OCI-LY1 (cell line): ENCODE measurements at regions not wholly inside any gene's neighbourhood (a gene's known extent, or its start where the extent isn't known, plus 50 kb on each side); places are given as distances from the start of the nearest gene placed in this dataset.

Source experiments
- H2AFZ ChIP-seq: fragments of 200-600 bp; sonication (generic), shearing (Covaris generic); 2 replicates; pipeline ENCODE4 v1.6.0; 2014; ENCODE audit warnings: antibody characterized with exemption, mild to moderate bottlenecking, low read length
- H3F3A ChIP-seq: fragments of 200-600 bp; sonication (generic), shearing (Covaris generic); 2 replicates; pipeline ENCODE4 v1.6.0; 2014; ENCODE audit warnings: mild to moderate bottlenecking, antibody characterized with exemption, low read length, moderate library complexity; ENCODE audit not compliant: insufficient read depth
- H3K27ac ChIP-seq: fragments of 200-600 bp; sonication (generic); 2 replicates; pipeline ENCODE4 v1.5.1; 2014; ENCODE audit warnings: low read length, mixed run types, mild to moderate bottlenecking, low read depth; ENCODE audit not compliant: poor library complexity, severe bottlenecking
- H3K27me3 ChIP-seq: fragments of 200-600 bp; sonication (generic); 2 replicates; pipeline ENCODE4 v1.6.0; 2014; ENCODE audit warnings: antibody characterized with exemption, mild to moderate bottlenecking, low read length, moderate library complexity; ENCODE audit not compliant: insufficient read depth
- H3K36me3 ChIP-seq: fragments of 200-600 bp; sonication (generic); 2 replicates; pipeline ENCODE4 v1.6.1; 2014; ENCODE audit warnings: mild to moderate bottlenecking, antibody characterized with exemption, low read length, moderate library complexity, mixed read lengths; ENCODE audit not compliant: insufficient read depth
- H3K4me1 ChIP-seq: fragments of 200-600 bp; sonication (generic); 2 replicates; pipeline ENCODE4 v1.5.1; 2014; ENCODE audit warnings: mild to moderate bottlenecking, low read length, moderate library complexity; ENCODE audit not compliant: insufficient read depth, severe bottlenecking
- H3K4me2 ChIP-seq: fragments of 200-600 bp; sonication (generic), shearing (Covaris generic); 2 replicates; pipeline ENCODE4 v1.6.1; 2014; ENCODE audit warnings: low read length
- H3K4me3 ChIP-seq: fragments of 200-600 bp; sonication (generic); 2 replicates; pipeline ENCODE4 v1.5.1; 2014; ENCODE audit warnings: low read length, low read depth, mild to moderate bottlenecking, mixed read lengths; ENCODE audit not compliant: poor library complexity, severe bottlenecking
- H3K79me2 ChIP-seq: fragments of 200-600 bp; shearing (Covaris generic); 2 replicates; pipeline ENCODE4 v1.6.1; 2016; ENCODE audit warnings: mixed run types, low read length, mixed read lengths; ENCODE audit not compliant: insufficient read depth
- H3K9ac ChIP-seq: fragments of 200-600 bp; sonication (generic), shearing (Covaris generic); 2 replicates; pipeline ENCODE4 v1.6.1; 2014; ENCODE audit warnings: mild to moderate bottlenecking, low read length, mixed read lengths
- H3K9me2 ChIP-seq: fragments of 200-600 bp; sonication (generic), shearing (Covaris generic); 2 replicates; pipeline ENCODE4 v1.6.1; 2014; ENCODE audit warnings: low read depth, mild to moderate bottlenecking, low read length, mixed read lengths
- H3K9me3 ChIP-seq: fragments of 200-600 bp; shearing (Covaris generic); 2 replicates; pipeline ENCODE4 v1.6.1; 2014; ENCODE audit warnings: low read length, mixed read lengths
- H4K20me1 ChIP-seq: fragments of 200-600 bp; sonication (generic), shearing (Covaris generic); 2 replicates; pipeline ENCODE4 v1.6.0; 2016; ENCODE audit warnings: mild to moderate bottlenecking, low read length; ENCODE audit not compliant: insufficient read depth
- CTCF ChIP-seq: fragments of 200-600 bp; sonication (generic), shearing (Covaris generic); IDR thresholded peaks from 2 replicates; pipeline ENCODE4 v1.5.1; 2017; ENCODE audit warnings: mild to moderate bottlenecking, antibody characterized with exemption, low read length, moderate library complexity, mixed read lengths
- EZH2 ChIP-seq: fragments of 200-600 bp; sonication (generic), shearing (Covaris generic); IDR thresholded peaks from 2 replicates; pipeline ENCODE4 v1.8.0; 2017; ENCODE audit warnings: borderline replicate concordance, mixed run types, mild to moderate bottlenecking, antibody characterized with exemption, low read length, moderate library complexity, mixed read lengths

GRCh38 chr9:10917001-10917400 lies 304.2 kb upstream of the PTPRD start:
- TF ChIP-seq EZH2 (no peak), CTCF (no peak)
- no peaks in the 10 kb centered on the region for H3K9me3 ChIP-seq
- no peaks in the 10 kb centered on the region for H3K36me3 ChIP-seq
- no peak overlapping the region for H3K4me3 ChIP-seq
- H3K4me2 ChIP-seq = no peak overlapping the region
- H3K27me3 ChIP-seq = no peaks in the 10 kb centered on the region
- H2AFZ ChIP-seq = no peak overlapping the region
- H3K4me1 ChIP-seq = no peaks in the 10 kb centered on the region
- H3K9me2 ChIP-seq = no peaks in the 10 kb centered on the region
- H3K9ac ChIP-seq = no peak overlapping the region
- H3F3A ChIP-seq = no peaks in the 10 kb centered on the region
- H3K27ac ChIP-seq = no peak overlapping the region
- H3K79me2 ChIP-seq = no peaks in the 10 kb centered on the region
- no peaks in the 10 kb centered on the region for H4K20me1 ChIP-seq

- Histone ChIP-seq H3F3A (no peaks in the 10 kb centered on the region), H3K27ac (no peak overlapping the region), H3K27me3 (no peaks in the 10 kb centered on the region), H3K9me3 (no peaks in the 10 kb centered on the region), H3K4me2 (no peak overlapping the region), H4K20me1 (no peaks in the 10 kb centered on the region), H3K36me3 (no peaks in the 10 kb centered on the region), H3K4me1 (no peaks in the 10 kb centered on the region), H3K9ac (no peak overlapping the region), H2AFZ (no peak overlapping the region), H3K9me2 (no peaks in the 10 kb centered on the region), H3K79me2 (no peaks in the 10 kb centered on the region), H3K4me3 (no peak overlapping the region)
- TF ChIP-seq EZH2 = no peak
- no peak for TF ChIP-seq CTCF
These were observed 308.9 kb upstream of the PTPRD start for GRCh38 chr9:10921671-10922070.

- no peak for TF ChIP-seq CTCF
- TF ChIP-seq EZH2 = no peak
- H3F3A ChIP-seq = no peaks in the 10 kb centered on the region
- no peak overlapping the region for H3K4me2 ChIP-seq
- no peak overlapping the region for H3K9ac ChIP-seq
- H3K27me3 ChIP-seq = no peaks in the 10 kb centered on the region
- H3K4me1 ChIP-seq = no peaks in the 10 kb centered on the region
- H4K20me1 ChIP-seq = no peaks in the 10 kb centered on the region
- no peaks in the 10 kb centered on the region for H3K79me2 ChIP-seq
- H3K27ac ChIP-seq = no peak overlapping the region
- H3K9me2 ChIP-seq = no peaks in the 10 kb centered on the region
- H3K36me3 ChIP-seq = no peaks in the 10 kb centered on the region
- no peak overlapping the region for H3K4me3 ChIP-seq
- no peak overlapping the region for H2AFZ ChIP-seq
- no peaks in the 10 kb centered on the region for H3K9me3 ChIP-seq
These were observed 313.1 kb upstream of the PTPRD start for GRCh38 chr9:10925896-10926295.
